BLaER1 (cell line): ENCODE measurements at regions not wholly inside any gene's neighbourhood (a gene's known extent, or its start where the extent isn't known, plus 50 kb on each side); places are given as distances from the start of the nearest gene placed in this dataset.

ENCODE experiments used
- H3K27ac ChIP-seq: shearing (Covaris generic); formaldehyde crosslinking; 2 replicates; pipeline ENCODE4 v1.8.1; 2022
- H3K27me3 ChIP-seq: shearing (Covaris generic); formaldehyde crosslinking; 2 replicates; pipeline ENCODE4 v1.8.1; 2022
- H3K36me3 ChIP-seq: shearing (Covaris generic); formaldehyde crosslinking; 2 replicates; pipeline ENCODE4 v1.8.1; 2022
- H3K4me1 ChIP-seq: shearing (Covaris generic); formaldehyde crosslinking; 2 replicates; pipeline ENCODE4 v1.8.1; 2022
- H3K4me2 ChIP-seq: shearing (Covaris generic); formaldehyde crosslinking; 2 replicates; pipeline ENCODE4 v1.8.1; 2022
- H3K4me3 ChIP-seq: shearing (Covaris generic); formaldehyde crosslinking; 2 replicates; pipeline ENCODE4 v1.8.1; 2022
- H3K9ac ChIP-seq: shearing (Covaris generic); formaldehyde crosslinking; 2 replicates; pipeline ENCODE4 v1.8.1; 2022
- H3K9me3 ChIP-seq: shearing (Covaris generic); formaldehyde crosslinking; 2 replicates; pipeline ENCODE4 v1.8.1; 2022
- H4K20me1 ChIP-seq: shearing (Covaris generic); formaldehyde crosslinking; 2 replicates; pipeline ENCODE4 v1.8.1; 2022
- Cebpa-rat ChIP-seq: shearing (Covaris generic); IDR thresholded peaks from 2 replicates; pipeline ENCODE4 v1.8.1; 2022

DNA sequence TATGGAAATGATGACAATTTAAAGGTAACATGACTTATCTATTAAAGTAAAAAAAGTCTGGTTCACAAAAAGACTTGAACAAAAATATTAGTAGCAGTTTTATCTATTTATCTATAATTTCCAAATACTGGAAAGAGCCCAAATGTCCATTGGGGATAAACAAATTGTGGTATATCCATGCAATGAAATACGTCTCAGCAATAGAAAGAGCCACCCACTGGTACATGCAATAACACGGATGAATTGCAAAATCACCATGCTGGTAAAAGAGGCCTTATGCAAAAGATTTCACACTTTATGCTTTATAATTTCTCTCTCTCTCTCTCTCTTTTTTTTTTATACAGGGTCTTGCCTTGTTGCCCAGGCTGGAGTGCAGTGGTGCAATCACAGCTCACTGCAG lies 91.4 kb upstream of the ASAP2 start:
- Histone ChIP-seq H3K4me3 (no peak overlapping the region), H3K4me2 (no peak overlapping the region), H4K20me1 (no peaks in the 10 kb centered on the region), H3K9ac (no peak overlapping the region), H3K27me3 (no peaks in the 10 kb centered on the region), H3K27ac (no peak overlapping the region), H3K9me3 (no peaks in the 10 kb centered on the region), H3K4me1 (peaks cover 21% of the 10 kb centered on the region), H3K36me3 (no peaks in the 10 kb centered on the region)
- TF ChIP-seq Cebpa-rat = no peak

DNA sequence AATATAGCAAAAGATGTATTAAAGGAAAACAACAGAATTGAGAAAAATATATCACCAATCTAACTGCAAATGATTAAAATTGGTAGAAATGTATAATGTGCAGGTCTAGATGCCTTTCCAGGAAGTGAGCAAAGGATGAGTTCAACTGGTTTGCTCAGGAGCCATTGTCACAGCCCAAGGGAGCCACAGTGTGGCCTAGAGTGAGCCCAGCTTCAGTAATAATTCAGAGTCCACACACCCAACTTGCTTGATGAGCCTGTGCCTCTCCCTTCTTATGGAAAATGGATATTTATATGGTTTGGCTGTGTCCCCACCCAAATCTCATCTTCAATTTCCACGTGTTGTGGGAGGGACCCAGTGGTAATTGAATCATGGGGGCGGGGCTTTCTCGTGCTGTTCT lies 92.2 kb upstream of the ASAP2 start:
- Histone ChIP-seq H3K4me2 (no peak overlapping the region), H4K20me1 (no peaks in the 10 kb centered on the region), H3K27me3 (no peaks in the 10 kb centered on the region), H3K36me3 (no peaks in the 10 kb centered on the region), H3K9me3 (no peaks in the 10 kb centered on the region), H3K27ac (no peak overlapping the region), H3K9ac (no peak overlapping the region), H3K4me3 (no peak overlapping the region), H3K4me1 (peaks cover 23% of the 10 kb centered on the region)
- no peak for TF ChIP-seq Cebpa-rat

DNA sequence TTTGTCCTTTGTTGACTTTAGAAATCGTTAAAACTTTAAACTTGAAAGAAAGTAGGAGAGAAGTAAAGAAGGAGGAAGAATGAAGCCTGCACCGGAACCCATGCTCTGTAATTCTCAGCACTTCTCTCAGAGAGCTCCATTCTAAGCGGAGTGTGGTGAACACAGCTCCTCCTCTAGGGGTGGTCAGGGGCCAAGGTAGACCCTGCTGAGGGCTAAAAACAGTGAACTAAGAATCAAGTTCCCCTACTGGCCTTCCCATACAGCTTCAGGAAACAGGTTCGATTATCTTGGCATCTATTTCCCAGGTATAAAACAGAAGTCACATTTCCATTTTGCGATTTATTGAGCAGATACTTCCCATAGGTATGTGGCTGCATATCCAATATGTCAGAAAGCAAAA lies 92.7 kb upstream of the ASAP2 start:
- Histone ChIP-seq H3K4me3 (no peak overlapping the region), H3K36me3 (no peaks in the 10 kb centered on the region), H4K20me1 (no peaks in the 10 kb centered on the region), H3K9me3 (no peaks in the 10 kb centered on the region), H3K27me3 (no peaks in the 10 kb centered on the region), H3K4me2 (no peak overlapping the region), H3K27ac (no peak overlapping the region), H3K9ac (no peak overlapping the region), H3K4me1 (peaks cover 29% of the 10 kb centered on the region)
- TF ChIP-seq Cebpa-rat = no peak

DNA sequence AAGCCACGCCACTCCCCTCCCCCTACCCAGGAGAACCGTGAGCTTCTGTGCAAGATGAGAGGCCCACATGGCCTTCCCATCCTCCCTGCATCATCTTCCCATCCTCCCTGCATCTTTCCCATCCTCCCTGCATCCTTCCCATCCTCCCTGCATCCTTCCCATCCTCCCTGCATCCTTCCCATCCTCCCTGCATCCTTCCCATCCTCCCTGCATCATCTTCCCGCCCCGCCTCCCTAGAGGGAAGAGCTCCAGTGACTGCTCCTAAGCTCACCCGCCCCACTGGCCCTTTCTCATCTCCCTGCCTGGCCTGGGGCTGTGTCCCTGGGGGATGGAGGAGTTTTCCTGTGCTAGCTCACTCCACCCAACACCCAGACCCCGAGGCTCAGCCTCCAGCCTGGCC lies 93.3 kb upstream of the ASAP2 start:
- Histone ChIP-seq H3K4me3 (no peak overlapping the region), H3K27me3 (no peaks in the 10 kb centered on the region), H3K4me2 (peak overlapping the region; percentile 51; the same call in 1 of the 2 replicates), H3K9ac (no peak overlapping the region), H3K36me3 (no peaks in the 10 kb centered on the region), H3K27ac (no peak overlapping the region), H3K9me3 (no peaks in the 10 kb centered on the region), H3K4me1 (peaks cover 35% of the 10 kb centered on the region), H4K20me1 (no peaks in the 10 kb centered on the region)
- TF ChIP-seq Cebpa-rat = no peak

DNA sequence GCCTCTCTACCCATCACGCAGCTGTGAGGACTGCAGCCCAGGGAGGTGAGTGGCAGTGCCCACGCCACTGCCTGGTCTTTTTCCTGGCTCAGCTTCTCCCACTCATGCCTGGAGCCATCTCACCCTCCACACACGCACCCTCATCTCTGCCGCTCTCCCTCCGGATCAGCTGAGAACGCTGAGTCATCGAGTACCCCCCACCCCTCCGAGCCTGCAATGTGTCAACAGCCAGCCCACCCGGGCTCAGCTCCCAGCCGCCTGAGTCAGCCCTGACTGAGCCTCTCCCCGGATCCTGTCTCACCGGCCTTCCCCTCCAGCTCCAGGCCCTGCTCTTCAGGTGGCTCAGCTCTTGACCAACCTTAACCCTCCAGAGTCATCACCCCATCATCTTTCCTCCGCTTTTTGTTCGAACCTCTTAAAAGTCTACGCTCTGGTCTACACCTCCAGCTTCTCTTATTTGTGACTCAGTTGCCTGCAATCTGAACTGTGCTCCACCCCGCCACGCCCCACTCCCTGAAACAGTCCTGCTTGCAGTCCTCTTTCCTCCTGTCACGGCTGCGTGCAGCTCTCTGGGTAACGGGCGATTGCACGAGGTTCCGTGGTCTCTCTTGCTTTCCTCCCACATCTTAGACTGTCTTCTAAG lies 94.4 kb upstream of the ASAP2 start:
- Histone ChIP-seq H3K4me2 (peak overlapping the region; percentile 51), H3K36me3 (no peaks in the 10 kb centered on the region), H3K9me3 (no peaks in the 10 kb centered on the region), H3K27ac (no peak overlapping the region), H3K4me1 (peaks cover 46% of the 10 kb centered on the region), H4K20me1 (no peaks in the 10 kb centered on the region), H3K4me3 (no peak overlapping the region), H3K27me3 (no peaks in the 10 kb centered on the region), H3K9ac (no peak overlapping the region)
- TF ChIP-seq Cebpa-rat = no peak

DNA sequence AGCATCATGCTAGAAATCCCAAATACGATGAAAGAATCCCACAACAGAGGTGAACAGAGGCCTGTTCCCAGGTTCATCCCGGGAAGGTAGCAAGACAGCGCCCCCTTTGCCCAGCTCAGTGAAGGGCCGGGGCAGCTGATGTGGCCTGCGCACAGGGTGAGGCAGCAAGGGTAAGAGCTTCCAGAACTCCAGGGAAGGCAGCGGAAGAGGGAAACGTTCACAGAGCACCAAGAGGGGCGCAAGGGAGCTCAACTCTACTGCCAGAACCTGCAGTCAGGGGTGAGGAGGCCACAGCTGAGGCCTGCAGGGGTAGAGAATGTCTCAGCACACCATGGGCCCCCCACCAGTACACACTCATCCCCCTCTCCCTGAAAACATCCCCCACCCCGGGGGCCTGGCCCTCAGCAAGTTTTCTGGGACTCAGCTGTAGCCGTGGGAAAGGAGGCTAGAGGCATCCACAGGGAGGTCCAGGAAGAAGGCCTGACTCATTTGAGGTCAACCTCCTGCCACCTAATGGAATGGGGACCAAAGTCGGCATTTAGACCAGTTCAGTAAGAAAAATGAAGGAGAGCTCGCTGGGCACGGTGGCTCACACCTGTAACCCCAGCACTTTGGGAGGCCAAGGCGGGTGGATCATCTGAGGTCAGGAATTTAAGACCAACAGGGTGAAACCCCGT lies 95.6 kb upstream of the ASAP2 start:
- Histone ChIP-seq H3K4me3 (no peak overlapping the region), H3K4me2 (no peak overlapping the region), H3K27me3 (peaks cover 7% of the 10 kb centered on the region; the same call in 1 of the 2 replicates), H3K4me1 (peaks cover 58% of the 10 kb centered on the region), H3K27ac (no peak overlapping the region), H3K36me3 (no peaks in the 10 kb centered on the region), H3K9ac (no peak overlapping the region), H3K9me3 (no peaks in the 10 kb centered on the region), H4K20me1 (no peaks in the 10 kb centered on the region)
- no peak for TF ChIP-seq Cebpa-rat

DNA sequence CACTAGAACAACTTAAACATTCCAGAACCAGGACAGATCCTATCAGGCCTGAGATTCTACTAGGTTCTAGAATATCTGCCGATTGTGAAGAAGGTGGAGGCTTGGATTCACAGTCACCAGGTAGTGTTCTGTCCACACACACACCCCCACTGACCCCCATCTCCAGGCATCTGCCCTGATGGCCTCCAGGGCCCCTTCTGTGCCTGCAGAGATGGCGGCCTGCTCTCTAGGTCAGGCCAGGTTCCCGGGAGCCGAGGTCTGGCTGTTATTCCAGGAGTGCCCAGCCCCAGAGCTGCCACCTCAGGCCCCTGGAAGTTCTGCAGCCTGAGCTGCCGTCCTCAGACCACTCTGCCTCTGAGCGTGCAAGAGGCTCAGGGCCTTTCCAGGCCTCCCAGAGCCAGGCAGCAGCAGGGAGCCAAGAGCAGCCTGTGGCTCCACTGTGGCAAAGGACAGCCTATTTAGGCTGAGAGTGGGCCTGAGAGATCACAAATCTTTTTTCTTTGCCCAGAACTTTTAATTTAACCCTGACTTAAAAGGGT lies 96.2 kb upstream of the ASAP2 start:
- TF ChIP-seq Cebpa-rat = no peak
- no peak overlapping the region for H3K27ac ChIP-seq
- peaks cover 60% of the 10 kb centered on the region for H3K4me1 ChIP-seq
- H3K27me3 ChIP-seq = peaks cover 13% of the 10 kb centered on the region; the same call in 1 of the 2 replicates
- no peaks in the 10 kb centered on the region for H4K20me1 ChIP-seq
- H3K9me3 ChIP-seq = no peaks in the 10 kb centered on the region
- H3K9ac ChIP-seq = no peak overlapping the region
- no peak overlapping the region for H3K4me3 ChIP-seq
- H3K36me3 ChIP-seq = no peaks in the 10 kb centered on the region
- H3K4me2 ChIP-seq = no peak overlapping the region

DNA sequence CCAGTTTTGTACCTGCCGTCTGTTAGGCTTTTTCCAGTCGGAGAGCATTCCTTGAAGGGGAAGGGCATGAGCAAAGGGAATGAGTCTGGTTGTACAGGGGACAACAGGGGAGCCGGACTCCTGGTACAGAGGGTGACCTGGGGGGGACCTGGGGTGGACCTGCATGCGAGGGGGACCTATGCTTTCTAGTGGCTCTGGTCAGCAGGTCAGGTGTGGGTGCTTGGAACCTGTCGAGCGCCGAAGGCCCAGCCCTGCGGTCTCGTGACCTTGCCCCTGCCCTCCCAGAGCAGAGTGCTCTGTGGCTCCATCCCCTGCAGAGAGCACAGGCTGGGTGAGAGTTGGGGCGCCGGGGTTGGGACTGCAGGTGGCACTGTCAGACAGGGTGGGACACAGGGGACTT lies 96.7 kb upstream of the ASAP2 start:
- no peak overlapping the region for H3K4me3 ChIP-seq
- H3K27me3 ChIP-seq = peaks cover 13% of the 10 kb centered on the region; the same call in 1 of the 2 replicates
- TF ChIP-seq Cebpa-rat = no peak
- H3K27ac ChIP-seq = no peak overlapping the region
- no peaks in the 10 kb centered on the region for H3K36me3 ChIP-seq
- no peaks in the 10 kb centered on the region for H4K20me1 ChIP-seq
- H3K4me2 ChIP-seq = no peak overlapping the region
- H3K9me3 ChIP-seq = no peaks in the 10 kb centered on the region
- no peak overlapping the region for H3K9ac ChIP-seq
- peaks cover 60% of the 10 kb centered on the region for H3K4me1 ChIP-seq

DNA sequence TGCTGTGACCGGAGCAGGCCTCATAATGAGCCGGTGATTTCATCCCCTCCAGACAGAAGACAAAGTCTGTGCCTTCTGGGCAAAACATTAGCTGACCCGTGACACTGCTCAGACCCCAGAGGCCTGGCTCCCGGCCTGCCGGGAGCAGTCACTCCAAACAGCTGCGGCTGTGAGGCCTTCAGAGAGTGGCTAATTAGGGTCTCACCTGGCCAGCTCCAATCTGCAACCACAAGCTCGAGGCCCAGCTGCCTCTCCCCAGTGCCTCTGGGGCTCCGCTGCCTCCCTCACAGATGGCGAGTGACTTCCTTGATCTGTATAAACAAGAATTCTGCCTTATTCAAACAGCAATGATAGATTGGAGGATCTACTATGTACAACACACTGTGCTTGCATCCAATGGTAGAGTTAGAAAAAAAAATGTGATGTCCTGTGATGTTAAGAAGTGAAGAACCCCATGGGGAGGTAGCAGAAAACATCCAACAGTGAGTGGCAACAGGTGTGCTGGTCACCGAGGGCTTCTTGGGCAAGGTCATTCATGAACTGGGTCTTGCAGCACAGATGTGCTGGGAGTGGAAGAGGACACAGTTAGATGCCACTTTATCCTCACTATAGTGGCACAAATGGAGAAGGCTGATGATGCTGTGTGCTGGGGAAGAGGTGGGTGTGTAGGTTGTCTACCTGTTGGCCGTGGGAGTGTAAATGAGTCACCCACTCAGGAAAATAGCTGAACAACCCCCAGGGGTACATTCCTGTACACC lies 98.2 kb upstream of the ASAP2 start:
- Histone ChIP-seq H3K36me3 (no peaks in the 10 kb centered on the region), H3K4me2 (peak overlapping the region; percentile 60), H3K9me3 (no peaks in the 10 kb centered on the region), H4K20me1 (no peaks in the 10 kb centered on the region), H3K4me1 (peaks cover 60% of the 10 kb centered on the region), H3K4me3 (no peak overlapping the region), H3K9ac (peak overlapping the region; percentile 32; the same call in 1 of the 2 replicates), H3K27ac (peak overlapping the region; percentile 74), H3K27me3 (peaks cover 13% of the 10 kb centered on the region; the same call in 1 of the 2 replicates)
- no peak for TF ChIP-seq Cebpa-rat
